C4-2B (cell line): ENCODE measurements at regions not wholly inside any gene's neighbourhood (a gene's known extent, or its start where the extent isn't known, plus 50 kb on each side); places are given as distances from the start of the nearest gene placed in this dataset.
A peak's percentile ranks its signal among the peaks of the same experiment; 100 is the strongest.

Experiments
- ZFX ChIP-seq: fragments of 450-650 bp; IDR thresholded peaks from 2 replicates; pipeline ENCODE4 v1.6.1; 2017
- TF ChIP-seq, protein P1 (sequence below): fragments of 450-650 bp; conservative IDR thresholded peaks from 2 replicates; pipeline ENCODE4 v1.5.1; 2017; ENCODE audit warnings: mild to moderate bottlenecking

DNA sequence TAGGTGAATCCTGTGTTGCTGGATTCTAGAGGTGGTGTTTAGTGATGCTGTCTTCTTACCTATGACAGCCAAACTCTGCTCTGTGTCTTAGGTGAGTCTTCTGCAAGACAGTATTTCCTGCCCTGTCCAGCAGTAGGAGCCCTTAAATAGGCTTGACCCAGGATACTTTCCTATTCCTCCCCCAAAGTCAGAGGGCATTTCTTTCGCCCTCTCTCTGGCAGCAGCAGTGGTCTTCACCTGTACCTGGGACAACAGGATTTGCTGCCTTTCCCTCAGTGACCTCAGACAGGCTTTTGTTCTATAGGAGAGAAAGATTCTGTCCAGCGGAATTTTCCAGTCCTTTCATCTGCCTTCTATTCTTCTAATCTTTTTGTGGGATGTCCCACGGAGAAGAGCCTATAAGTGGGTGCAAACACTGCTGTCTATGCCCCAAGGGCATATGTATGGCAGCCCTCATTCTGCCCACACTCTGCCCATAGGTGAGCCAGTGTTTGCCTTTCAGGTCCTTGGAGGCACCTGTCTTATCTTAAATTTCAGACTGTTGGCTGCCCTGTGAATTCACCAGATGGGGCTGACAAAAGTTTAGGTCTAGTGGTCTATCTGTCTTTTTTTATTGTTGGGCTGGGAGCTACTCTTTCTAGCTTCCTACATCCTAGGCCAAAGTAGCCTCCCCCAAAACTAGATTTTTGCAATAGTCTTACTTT, 177.3 kb upstream of the SPOPL start:
- TF ChIP-seq, protein P1, sequence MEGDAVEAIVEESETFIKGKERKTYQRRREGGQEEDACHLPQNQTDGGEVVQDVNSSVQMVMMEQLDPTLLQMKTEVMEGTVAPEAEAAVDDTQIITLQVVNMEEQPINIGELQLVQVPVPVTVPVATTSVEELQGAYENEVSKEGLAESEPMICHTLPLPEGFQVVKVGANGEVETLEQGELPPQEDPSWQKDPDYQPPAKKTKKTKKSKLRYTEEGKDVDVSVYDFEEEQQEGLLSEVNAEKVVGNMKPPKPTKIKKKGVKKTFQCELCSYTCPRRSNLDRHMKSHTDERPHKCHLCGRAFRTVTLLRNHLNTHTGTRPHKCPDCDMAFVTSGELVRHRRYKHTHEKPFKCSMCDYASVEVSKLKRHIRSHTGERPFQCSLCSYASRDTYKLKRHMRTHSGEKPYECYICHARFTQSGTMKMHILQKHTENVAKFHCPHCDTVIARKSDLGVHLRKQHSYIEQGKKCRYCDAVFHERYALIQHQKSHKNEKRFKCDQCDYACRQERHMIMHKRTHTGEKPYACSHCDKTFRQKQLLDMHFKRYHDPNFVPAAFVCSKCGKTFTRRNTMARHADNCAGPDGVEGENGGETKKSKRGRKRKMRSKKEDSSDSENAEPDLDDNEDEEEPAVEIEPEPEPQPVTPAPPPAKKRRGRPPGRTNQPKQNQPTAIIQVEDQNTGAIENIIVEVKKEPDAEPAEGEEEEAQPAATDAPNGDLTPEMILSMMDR = peak; percentile 15; the same call in 1 of the 2 replicates
- no peak for TF ChIP-seq ZFX
